CD4-positive, alpha-beta T cell (primary cell): ENCODE measurements at regions not wholly inside any gene's neighbourhood (a gene's known extent, or its start where the extent isn't known, plus 50 kb on each side); places are given as distances from the start of the nearest gene placed in this dataset.

Source experiments
- ATAC-seq: fragments of 200-7000 bp; cut with Tn5 transposase; one replicate; pipeline ENCODE4 v1.10.0; 2022; ENCODE audit warnings: mild to moderate bottlenecking; ENCODE audit not compliant: poor library complexity
- CTCF ChIA-PET: fragments of 350-600 bp; sonication (Branson Sonifier 250); formaldehyde crosslinking; loops from one replicate; lab custom pipeline; 2021; ENCODE audit warnings: antibody characterized with exemption, inconsistent platforms; lab: Charles Lee
- POLR2A ChIA-PET: fragments of 350-600 bp; sonication (Branson Sonifier 250); formaldehyde crosslinking; loops from one replicate; lab custom pipeline; 2021; ENCODE audit warnings: antibody characterized with exemption, inconsistent platforms; lab: Charles Lee
- DNase-seq, 14 experiments: peaks; one replicate each; pipeline ENCODE4 v3.0.0-alpha.2; 2013 to 2020; ENCODE audit warnings: mixed read lengths in 2 of 14
- H3K27ac ChIP-seq, 2 donors: one replicate each; pipeline versions ENCODE4 v1.5.1 to v1.7.0; 2013; ENCODE audit warnings: low read length in 2 of 2, low read depth in 1 of 2, mild to moderate bottlenecking in 1 of 2
- H3K27me3 ChIP-seq, 2 experiments: 1 replicate in 1 of 2; 2 replicates in 1 of 2; pipeline versions ENCODE4 v1.6.1 to v1.7.0; 2013; ENCODE audit warnings: low read length in 2 of 2, control low read depth in 1 of 2, mild to moderate bottlenecking in 1 of 2, moderate library complexity in 1 of 2; ENCODE audit not compliant: insufficient read depth in 2 of 2, control insufficient read depth in 1 of 2
- H3K36me3 ChIP-seq: one replicate; pipeline ENCODE4 v1.6.1; 2013; ENCODE audit warnings: low read length, control low read depth; ENCODE audit not compliant: insufficient read depth
- H3K4me1 ChIP-seq: one replicate; pipeline ENCODE4 v1.6.1; 2013; ENCODE audit warnings: low read length, control low read depth; ENCODE audit not compliant: insufficient read depth
- H3K4me3 ChIP-seq: one replicate; pipeline ENCODE4 v1.5.1; 2013; ENCODE audit warnings: mild to moderate bottlenecking, low read length, moderate library complexity
- H3K9me3 ChIP-seq, 2 experiments: 1 replicate in 1 of 2; 2 replicates in 1 of 2; pipeline versions ENCODE4 v1.6.1 to v1.7.0; 2013; ENCODE audit warnings: low read length in 2 of 2, mild to moderate bottlenecking in 2 of 2, control low read depth in 1 of 2, moderate library complexity in 1 of 2; ENCODE audit not compliant: control insufficient read depth in 1 of 2, insufficient read depth in 1 of 2
- H3K27ac Mint-ChIP-seq: one replicate; pipeline ENCODE4 v1.8.0; 2020; ENCODE audit warnings: mixed read lengths
- H3K27me3 Mint-ChIP-seq: one replicate; pipeline ENCODE4 v1.8.0; 2021; ENCODE audit warnings: mixed read lengths
- H3K36me3 Mint-ChIP-seq: one replicate; pipeline ENCODE4 v1.8.0; 2021; ENCODE audit warnings: low read depth, mixed read lengths
- H3K4me1 Mint-ChIP-seq: one replicate; pipeline ENCODE4 v1.8.0; 2021; ENCODE audit warnings: low read depth, mixed read lengths
- H3K4me3 Mint-ChIP-seq: one replicate; pipeline ENCODE4 v1.8.0; 2020; ENCODE audit warnings: mild to moderate bottlenecking, mixed read lengths
- H3K9me3 Mint-ChIP-seq: one replicate; pipeline ENCODE4 v1.8.0; 2020; ENCODE audit warnings: mixed read lengths
- CTCF ChIP-seq: fragments of 200-600 bp; IDR thresholded peaks from one replicate; pipeline ENCODE4 v1.8.0; 2022; ENCODE audit warnings: antibody characterized with exemption, mild to moderate bottlenecking
- intact Hi-C, 2 experiments: fragments of 100-400 bp; cut with DNase I in 1 of 2; cut with micrococcal nuclease in 1 of 2; formaldehyde crosslinking; loops; one replicate each; pipeline versions ENCODE4 v1.15.1 to v1.9.0; 2023 to 2025; cut with DNase I, micrococcal nuclease

GRCh38 chr4:180557348-180557747 is 1685.9 kb upstream of the TENM3 start:
- Mint-ChIP-seq H3K4me3 (no peak overlapping the region), H3K9me3 (peaks cover 3% of the 10 kb centered on the region), H3K27me3 (no peaks in the 10 kb centered on the region), H3K4me1 (no peaks in the 10 kb centered on the region), H3K36me3 (no peaks in the 10 kb centered on the region), H3K27ac (no peak overlapping the region)
- Histone ChIP-seq H3K9me3 (peaks cover 0 to 5% of the 10 kb centered on the region in 2 experiments), H3K36me3 (no peaks in the 10 kb centered on the region), H3K4me1 (no peaks in the 10 kb centered on the region), H3K27ac (no peak overlapping the region), H3K4me3 (no peak overlapping the region), H3K27me3 (no peaks in the 10 kb centered on the region)
- DNase-seq (no peak), ATAC-seq (no peak)
- ChIA-PET CTCF (no interaction called here), POLR2A (no interaction called here)
- no peak for TF ChIP-seq CTCF
- intact Hi-C loops: no loop called here

DNA sequence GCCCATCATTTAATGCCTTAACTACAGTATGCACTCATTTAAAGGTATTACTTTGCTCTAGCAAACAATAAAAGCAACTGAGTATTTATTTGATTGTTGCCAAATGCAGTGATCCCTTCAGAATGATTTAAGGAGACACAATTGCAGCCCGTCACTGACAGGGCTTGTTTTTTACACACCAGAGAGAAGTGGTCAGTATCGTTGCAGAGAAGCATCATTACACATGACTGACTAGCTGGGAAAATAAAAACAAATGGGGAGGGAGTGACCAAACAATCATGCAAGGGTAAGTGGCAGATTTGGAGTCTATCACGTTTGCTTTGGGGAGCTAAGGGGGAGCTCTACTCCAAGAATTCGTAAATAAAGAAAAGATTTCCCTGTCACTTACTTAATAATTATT is 1685.3 kb upstream of the TENM3 start:
- Mint-ChIP-seq H3K9me3 (peaks cover 3% of the 10 kb centered on the region), H3K27me3 (no peaks in the 10 kb centered on the region), H3K27ac (no peak overlapping the region), H3K4me1 (no peaks in the 10 kb centered on the region), H3K4me3 (no peak overlapping the region), H3K36me3 (no peaks in the 10 kb centered on the region)
- DNase-seq (no peak), ATAC-seq (no peak)
- H3K4me1 ChIP-seq: no peaks in the 10 kb centered on the region
- H3K9me3 ChIP-seq: peaks cover 0 to 5% of the 10 kb centered on the region in 2 experiments
- CTCF ChIA-PET: no interaction called here
- no peak overlapping the region for H3K4me3 ChIP-seq
- H3K27ac ChIP-seq: no peak overlapping the region
- H3K36me3 ChIP-seq: no peaks in the 10 kb centered on the region
- POLR2A ChIA-PET: no interaction called here
- no peak for TF ChIP-seq CTCF
- no peaks in the 10 kb centered on the region for H3K27me3 ChIP-seq
- intact Hi-C loops: no loop called here

- ATAC-seq (no peak), DNase-seq (no peak)
- H3K36me3 ChIP-seq: no peaks in the 10 kb centered on the region
- Mint-ChIP-seq H3K27me3 (no peaks in the 10 kb centered on the region), H3K4me3 (no peak overlapping the region), H3K36me3 (no peaks in the 10 kb centered on the region), H3K4me1 (no peaks in the 10 kb centered on the region), H3K27ac (no peak overlapping the region), H3K9me3 (peaks cover 3% of the 10 kb centered on the region)
- no peaks in the 10 kb centered on the region for H3K27me3 ChIP-seq
- ChIA-PET CTCF (no interaction called here), POLR2A (no interaction called here)
- no peaks in the 10 kb centered on the region for H3K4me1 ChIP-seq
- H3K27ac ChIP-seq: no peak overlapping the region
- intact Hi-C loops: no loop called here
- H3K9me3 ChIP-seq: peaks cover 0 to 5% of the 10 kb centered on the region in 2 experiments
- H3K4me3 ChIP-seq: no peak overlapping the region
- TF ChIP-seq CTCF: no peak
These were observed 1684.8 kb upstream of the TENM3 start for GRCh38 chr4:180558427-180558826.
